Astrocyte (in vitro differentiated cells and primary cell): ENCODE measurements at regions not wholly inside any gene's neighbourhood (a gene's known extent, or its start where the extent isn't known, plus 50 kb on each side); places are given as distances from the start of the nearest gene placed in this dataset.
"Not testable (repeated sequence)": the region's sequence is repeated elsewhere in the genome, so short reads cannot be mapped to it uniquely, and the experiment has no call there.

Experiments
- DNase-seq: peaks from one replicate; pipeline ENCODE4 v3.0.0-alpha.2; 2010; ENCODE audit warnings: low read depth
- FAIRE-seq: peaks from 2 replicates; lab custom pipeline; 2011; peaks lifted over from hg19 to GRCh38; lab: Jason Lieb, UNC
- H2AFZ ChIP-seq: 2 replicates; pipeline ENCODE4 v1.6.0; 2012; ENCODE audit warnings: low read depth, low read length, inconsistent platforms
- H3K27ac ChIP-seq: 2 replicates; pipeline ENCODE4 v1.5.1; 2011; ENCODE audit warnings: low read depth, low read length, inconsistent platforms
- H3K27me3 ChIP-seq: 2 replicates; pipeline ENCODE4 v1.6.0; 2011; ENCODE audit warnings: low read length, inconsistent platforms; ENCODE audit not compliant: insufficient read depth
- H3K36me3 ChIP-seq: 2 replicates; pipeline ENCODE4 v1.5.1; 2011; ENCODE audit warnings: low read length, inconsistent platforms; ENCODE audit not compliant: insufficient read depth
- H3K4me1 ChIP-seq: 2 replicates; pipeline ENCODE4 v1.5.1; 2011; ENCODE audit warnings: low read length, inconsistent platforms; ENCODE audit not compliant: insufficient read depth
- H3K4me2 ChIP-seq: 2 replicates; pipeline ENCODE4 v1.6.0; 2012; ENCODE audit warnings: low read length, inconsistent platforms
- H3K4me3 ChIP-seq: 2 replicates; pipeline ENCODE4 v1.5.1; 2011; ENCODE audit warnings: low read depth, mild to moderate bottlenecking, low read length, inconsistent platforms; ENCODE audit not compliant: insufficient read depth
- H3K79me2 ChIP-seq: 2 replicates; pipeline ENCODE4 v1.6.0; 2012; ENCODE audit warnings: mild to moderate bottlenecking, low read length, inconsistent platforms; ENCODE audit not compliant: insufficient read depth
- H3K9ac ChIP-seq: 2 replicates; pipeline ENCODE4 v1.6.0; 2012; ENCODE audit warnings: mild to moderate bottlenecking, low read length, inconsistent platforms
- H3K9me3 ChIP-seq: 2 replicates; pipeline ENCODE4 v1.5.1; 2012; ENCODE audit warnings: low read depth, mild to moderate bottlenecking, low read length, inconsistent platforms; ENCODE audit not compliant: insufficient read depth
- H4K20me1 ChIP-seq: 2 replicates; pipeline ENCODE4 v1.6.0; 2012; ENCODE audit warnings: low read length, inconsistent platforms; ENCODE audit not compliant: insufficient read depth
- H3K27ac Mint-ChIP-seq: one replicate; pipeline ENCODE4 v1.8.0; 2021; ENCODE audit warnings: mild to moderate bottlenecking, mixed read lengths; ENCODE audit not compliant: unreplicated experiment
- H3K27me3 Mint-ChIP-seq: one replicate; pipeline ENCODE4 v1.8.0; 2021; ENCODE audit warnings: low read depth, mixed read lengths; ENCODE audit not compliant: unreplicated experiment
- H3K36me3 Mint-ChIP-seq: one replicate; pipeline ENCODE4 v1.8.0; 2021; ENCODE audit warnings: low read depth, mixed read lengths; ENCODE audit not compliant: unreplicated experiment
- H3K4me1 Mint-ChIP-seq: one replicate; pipeline ENCODE4 v1.8.0; 2021; ENCODE audit warnings: low read depth, mixed read lengths; ENCODE audit not compliant: unreplicated experiment
- H3K4me3 Mint-ChIP-seq: one replicate; pipeline ENCODE4 v1.8.0; 2021; ENCODE audit warnings: mild to moderate bottlenecking, moderate library complexity, mixed read lengths; ENCODE audit not compliant: unreplicated experiment
- H3K9me3 Mint-ChIP-seq: one replicate; pipeline ENCODE4 v1.8.0; 2021; ENCODE audit warnings: mild to moderate bottlenecking, mixed read lengths; ENCODE audit not compliant: unreplicated experiment
- EZH2 ChIP-seq: IDR thresholded peaks from 2 replicates; pipeline ENCODE4 v1.6.1; 2012; ENCODE audit warnings: mild to moderate bottlenecking, low read length, inconsistent platforms; ENCODE audit not compliant: insufficient read depth
- TF ChIP-seq, protein P1 (sequence below): IDR thresholded peaks from 2 replicates; pipeline ENCODE4 v1.5.1; 2011; ENCODE audit warnings: low read depth, mild to moderate bottlenecking, inconsistent platforms, low read length, moderate library complexity; ENCODE audit not compliant: insufficient read depth

DNA sequence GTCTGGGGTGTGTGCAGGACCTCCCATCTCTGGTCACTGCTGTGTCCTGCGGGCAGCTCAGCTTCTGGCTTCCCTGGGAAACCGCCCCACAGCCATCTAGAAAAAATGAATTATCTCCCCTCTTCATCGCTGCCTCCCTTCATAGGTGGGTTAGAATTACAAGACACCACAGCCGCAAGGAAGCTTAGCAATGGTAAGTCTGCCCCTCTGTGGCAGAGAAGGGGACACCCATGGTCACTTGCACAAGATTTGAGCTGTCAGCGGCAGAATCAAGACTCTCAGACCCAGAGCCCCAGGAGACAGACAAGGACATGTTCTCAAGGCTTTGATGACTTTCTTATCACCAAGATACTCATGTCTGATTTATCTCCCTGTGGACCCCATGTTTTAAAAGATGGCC lies 110.8 kb upstream of the PABPC3 start:
- Histone ChIP-seq H3K4me2 (no peak overlapping the region), H3K36me3 (no peaks in the 10 kb centered on the region), H3K9ac (no peak overlapping the region), H2AFZ (no peak overlapping the region), H3K9me3 (no peaks in the 10 kb centered on the region), H3K27me3 (peaks cover 13% of the 10 kb centered on the region), H3K27ac (no peak overlapping the region), H3K4me1 (no peaks in the 10 kb centered on the region), H4K20me1 (no peaks in the 10 kb centered on the region), H3K4me3 (no peak overlapping the region), H3K79me2 (no peaks in the 10 kb centered on the region)
- peaks cover 16% of the 10 kb centered on the region for H3K27me3 Mint-ChIP-seq
- no peak overlapping the region for H3K4me3 Mint-ChIP-seq
- DNase-seq (no peak), FAIRE-seq (no peak)
- H3K36me3 Mint-ChIP-seq, result no peaks in the 10 kb centered on the region
- H3K4me1 Mint-ChIP-seq, result no peaks in the 10 kb centered on the region
- TF ChIP-seq, protein P1, sequence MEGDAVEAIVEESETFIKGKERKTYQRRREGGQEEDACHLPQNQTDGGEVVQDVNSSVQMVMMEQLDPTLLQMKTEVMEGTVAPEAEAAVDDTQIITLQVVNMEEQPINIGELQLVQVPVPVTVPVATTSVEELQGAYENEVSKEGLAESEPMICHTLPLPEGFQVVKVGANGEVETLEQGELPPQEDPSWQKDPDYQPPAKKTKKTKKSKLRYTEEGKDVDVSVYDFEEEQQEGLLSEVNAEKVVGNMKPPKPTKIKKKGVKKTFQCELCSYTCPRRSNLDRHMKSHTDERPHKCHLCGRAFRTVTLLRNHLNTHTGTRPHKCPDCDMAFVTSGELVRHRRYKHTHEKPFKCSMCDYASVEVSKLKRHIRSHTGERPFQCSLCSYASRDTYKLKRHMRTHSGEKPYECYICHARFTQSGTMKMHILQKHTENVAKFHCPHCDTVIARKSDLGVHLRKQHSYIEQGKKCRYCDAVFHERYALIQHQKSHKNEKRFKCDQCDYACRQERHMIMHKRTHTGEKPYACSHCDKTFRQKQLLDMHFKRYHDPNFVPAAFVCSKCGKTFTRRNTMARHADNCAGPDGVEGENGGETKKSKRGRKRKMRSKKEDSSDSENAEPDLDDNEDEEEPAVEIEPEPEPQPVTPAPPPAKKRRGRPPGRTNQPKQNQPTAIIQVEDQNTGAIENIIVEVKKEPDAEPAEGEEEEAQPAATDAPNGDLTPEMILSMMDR, result no peak
- TF ChIP-seq EZH2, result no peak
- no peaks in the 10 kb centered on the region for H3K9me3 Mint-ChIP-seq
- no peak overlapping the region for H3K27ac Mint-ChIP-seq

DNA sequence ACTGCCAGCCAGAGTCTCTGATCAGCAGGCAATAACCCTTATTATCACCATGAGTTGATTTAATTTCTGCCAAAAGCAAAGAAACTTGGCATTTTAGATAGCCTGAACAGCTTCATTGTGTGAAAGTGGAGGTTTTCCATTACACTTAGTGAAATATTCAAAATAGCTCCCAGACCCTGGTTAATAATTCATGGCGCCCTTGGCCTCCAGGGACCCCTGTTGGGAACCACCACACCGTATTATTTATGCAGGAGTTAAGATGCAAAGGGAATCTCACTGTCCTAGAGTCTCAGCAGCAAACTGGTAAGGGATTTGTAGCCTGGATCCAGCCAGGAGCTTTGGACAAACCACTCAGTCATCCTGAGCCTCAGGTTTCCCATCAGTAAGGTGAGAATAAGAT lies 110.0 kb upstream of the PABPC3 start:
- Histone ChIP-seq H3K4me3 (no peak overlapping the region), H3K9ac (no peak overlapping the region), H3K27me3 (peaks cover 13% of the 10 kb centered on the region), H3K79me2 (no peaks in the 10 kb centered on the region), H2AFZ (no peak overlapping the region), H4K20me1 (no peaks in the 10 kb centered on the region), H3K4me2 (no peak overlapping the region), H3K4me1 (no peaks in the 10 kb centered on the region), H3K9me3 (no peaks in the 10 kb centered on the region), H3K36me3 (no peaks in the 10 kb centered on the region), H3K27ac (no peak overlapping the region)
- TF ChIP-seq, protein P1, result no peak
- TF ChIP-seq EZH2, result no peak
- DNase-seq, result no peak
- H3K4me1 Mint-ChIP-seq, result no peaks in the 10 kb centered on the region
- no peaks in the 10 kb centered on the region for H3K36me3 Mint-ChIP-seq
- H3K27me3 Mint-ChIP-seq, result peaks cover 16% of the 10 kb centered on the region
- no peak for FAIRE-seq
- H3K27ac Mint-ChIP-seq, result no peak overlapping the region
- H3K9me3 Mint-ChIP-seq, result no peaks in the 10 kb centered on the region
- H3K4me3 Mint-ChIP-seq, result no peak overlapping the region

DNA sequence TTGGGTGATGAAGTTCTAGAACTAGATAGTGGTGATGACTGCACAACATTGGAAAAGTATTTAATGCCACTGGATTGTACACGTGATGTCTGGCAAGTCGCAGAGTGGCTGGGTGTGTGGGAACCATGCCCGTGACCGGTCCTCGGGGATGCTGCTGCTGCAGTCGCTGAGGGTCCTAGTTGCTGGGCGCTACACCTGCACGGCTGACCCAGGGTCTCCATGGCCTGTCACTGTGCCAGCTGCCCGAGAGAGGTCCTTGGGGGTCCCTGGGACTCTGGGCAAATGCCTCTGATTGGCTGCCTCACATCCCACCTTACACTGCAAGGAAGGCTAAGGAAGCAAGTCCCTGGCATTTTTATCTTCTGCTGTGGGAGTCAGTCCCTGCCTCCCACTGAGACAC lies 109.1 kb upstream of the PABPC3 start:
- Mint-ChIP-seq H3K36me3 (no peaks in the 10 kb centered on the region), H3K4me1 (no peaks in the 10 kb centered on the region), H3K27me3 (peaks cover 16% of the 10 kb centered on the region), H3K27ac (no peak overlapping the region), H3K4me3 (no peak overlapping the region), H3K9me3 (no peaks in the 10 kb centered on the region)
- Histone ChIP-seq H3K36me3 (no peaks in the 10 kb centered on the region), H3K27ac (no peak overlapping the region), H3K9me3 (no peaks in the 10 kb centered on the region), H4K20me1 (no peaks in the 10 kb centered on the region), H2AFZ (no peak overlapping the region), H3K9ac (no peak overlapping the region), H3K27me3 (peaks cover 13% of the 10 kb centered on the region), H3K4me1 (no peaks in the 10 kb centered on the region), H3K79me2 (no peaks in the 10 kb centered on the region), H3K4me2 (no peak overlapping the region), H3K4me3 (no peak overlapping the region)
- FAIRE-seq, result no peak
- TF ChIP-seq, protein P1, result no peak
- no peak for TF ChIP-seq EZH2
- no peak for DNase-seq

DNA sequence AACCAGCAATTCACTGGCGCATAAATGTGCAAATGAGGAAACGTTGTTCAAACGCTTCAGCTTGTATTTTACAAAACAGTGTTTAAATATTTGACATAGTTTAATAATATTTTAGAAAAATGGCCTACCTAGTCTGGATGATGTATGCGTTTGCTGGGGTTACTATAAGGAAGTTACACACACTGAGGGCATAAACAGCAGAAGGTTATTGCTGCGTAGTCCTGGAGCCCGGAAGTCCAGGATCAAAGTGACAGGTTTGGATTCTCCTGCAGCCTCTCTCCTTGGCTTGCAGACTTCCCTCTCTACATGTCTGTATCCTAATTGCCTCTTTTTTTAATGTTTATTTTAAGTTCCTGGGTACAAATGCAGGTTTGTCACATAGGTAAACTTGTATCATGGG lies 106.0 kb upstream of the PABPC3 start:
- not testable (repeated sequence) for H3K4me3 Mint-ChIP-seq, H3K27ac ChIP-seq, FAIRE-seq, H3K9me3 ChIP-seq, H3K79me2 ChIP-seq, H3K27me3 Mint-ChIP-seq, H3K36me3 ChIP-seq, H3K9ac ChIP-seq, H3K9me3 Mint-ChIP-seq, H3K27ac Mint-ChIP-seq, H4K20me1 ChIP-seq, H2AFZ ChIP-seq, H3K4me3 ChIP-seq, DNase-seq, H3K4me2 ChIP-seq, H3K4me1 ChIP-seq, H3K4me1 Mint-ChIP-seq, H3K36me3 Mint-ChIP-seq
- H3K27me3 ChIP-seq, result peaks cover 17% of the 10 kb centered on the region
